K562 (cell line): ENCODE measurements at regions not wholly inside any gene's neighbourhood (a gene's known extent, or its start where the extent isn't known, plus 50 kb on each side); places are given as distances from the start of the nearest gene placed in this dataset.

Experiments used
- ARNT ChIP-seq, 2 experiments: fragments of 450-650 bp; IDR thresholded peaks; 2 replicates each; pipeline ENCODE4 v1.6.1; 2016; ENCODE audit warnings: mild to moderate bottlenecking in 1 of 2
- CBFB ChIP-seq: sonication (generic); formaldehyde crosslinking; IDR thresholded peaks from 2 replicates; pipeline ENCODE4 v1.4.0; 2020; ENCODE audit warnings: mild to moderate bottlenecking, missing genetic modification reagents
- E2F3 ChIP-seq: fragments of 250-450 bp; sonication (Bioruptor Pico); IDR thresholded peaks from 2 replicates; pipeline ENCODE4 v1.4.0; 2020; ENCODE audit warnings: mild to moderate bottlenecking
- HDGF ChIP-seq: fragments of 450-650 bp; IDR thresholded peaks from 2 replicates; pipeline ENCODE4 v1.6.1; 2016
- KDM2B ChIP-seq: fragments of 250-450 bp; sonication (Bioruptor Pico); IDR thresholded peaks from 2 replicates; pipeline ENCODE4 v1.8.0; 2021; ENCODE audit warnings: mild to moderate bottlenecking, moderate library complexity
- POLR2B ChIP-seq: fragments of 450-650 bp; IDR thresholded peaks from 2 replicates; pipeline ENCODE4 v1.6.1; 2018; ENCODE audit warnings: low read depth; ENCODE audit not compliant: partially characterized antibody
- TAF9B ChIP-seq: fragments of 450-650 bp; IDR thresholded peaks from 2 replicates; pipeline ENCODE4 v1.6.1; 2018; ENCODE audit warnings: mild to moderate bottlenecking; ENCODE audit not compliant: partially characterized antibody
- TF ChIP-seq, protein P1 (sequence below): fragments of 450-650 bp; IDR thresholded peaks from 2 replicates; pipeline ENCODE4 v1.6.1; 2016; ENCODE audit warnings: low read depth
- TF ChIP-seq, protein P2 (sequence below): fragments of 250-450 bp; sonication (Bioruptor Pico); IDR thresholded peaks from 2 replicates; pipeline ENCODE4 v1.5.1; 2021; ENCODE audit warnings: mild to moderate bottlenecking
- TF ChIP-seq, protein P3 (sequence below): fragments of 200-800 bp; sonication (Bioruptor generic); IDR thresholded peaks from 2 replicates; pipeline ENCODE4 v1.6.1; 2017; ENCODE audit warnings: missing genetic modification characterization, missing compliant biosample characterization
- TF ChIP-seq, protein P4 (sequence below): fragments of 250-450 bp; sonication (Bioruptor Pico); IDR thresholded peaks from 2 replicates; pipeline ENCODE4 v1.4.0; 2020; ENCODE audit warnings: mild to moderate bottlenecking, moderate library complexity, borderline replicate concordance
- TF ChIP-seq, protein P5 (sequence below): fragments of 450-650 bp; formaldehyde crosslinking; IDR thresholded peaks from 2 replicates; pipeline ENCODE4 v1.4.0; 2020; ENCODE audit warnings: mild to moderate bottlenecking, moderate library complexity

DNA sequence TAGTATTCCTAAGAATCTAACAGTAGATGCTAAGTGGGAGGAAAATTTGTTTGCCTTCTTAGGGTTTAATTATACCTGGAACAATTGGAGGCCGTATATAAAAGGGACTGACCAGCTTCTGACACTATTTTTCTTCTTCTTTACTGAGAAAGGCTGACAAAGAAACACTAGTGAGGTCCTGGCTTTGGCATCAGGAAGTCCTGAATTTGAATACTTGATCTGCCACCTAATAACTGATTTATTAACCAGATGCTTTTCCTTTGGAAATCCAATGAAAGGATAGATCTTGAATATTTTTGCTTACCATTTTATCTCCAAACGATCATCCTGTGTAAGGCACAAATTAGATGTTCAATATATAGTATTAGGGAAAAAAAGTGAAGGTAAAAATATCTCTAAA, 382.5 kb downstream of the CENPW start (continued):
- TF ChIP-seq, protein P1, sequence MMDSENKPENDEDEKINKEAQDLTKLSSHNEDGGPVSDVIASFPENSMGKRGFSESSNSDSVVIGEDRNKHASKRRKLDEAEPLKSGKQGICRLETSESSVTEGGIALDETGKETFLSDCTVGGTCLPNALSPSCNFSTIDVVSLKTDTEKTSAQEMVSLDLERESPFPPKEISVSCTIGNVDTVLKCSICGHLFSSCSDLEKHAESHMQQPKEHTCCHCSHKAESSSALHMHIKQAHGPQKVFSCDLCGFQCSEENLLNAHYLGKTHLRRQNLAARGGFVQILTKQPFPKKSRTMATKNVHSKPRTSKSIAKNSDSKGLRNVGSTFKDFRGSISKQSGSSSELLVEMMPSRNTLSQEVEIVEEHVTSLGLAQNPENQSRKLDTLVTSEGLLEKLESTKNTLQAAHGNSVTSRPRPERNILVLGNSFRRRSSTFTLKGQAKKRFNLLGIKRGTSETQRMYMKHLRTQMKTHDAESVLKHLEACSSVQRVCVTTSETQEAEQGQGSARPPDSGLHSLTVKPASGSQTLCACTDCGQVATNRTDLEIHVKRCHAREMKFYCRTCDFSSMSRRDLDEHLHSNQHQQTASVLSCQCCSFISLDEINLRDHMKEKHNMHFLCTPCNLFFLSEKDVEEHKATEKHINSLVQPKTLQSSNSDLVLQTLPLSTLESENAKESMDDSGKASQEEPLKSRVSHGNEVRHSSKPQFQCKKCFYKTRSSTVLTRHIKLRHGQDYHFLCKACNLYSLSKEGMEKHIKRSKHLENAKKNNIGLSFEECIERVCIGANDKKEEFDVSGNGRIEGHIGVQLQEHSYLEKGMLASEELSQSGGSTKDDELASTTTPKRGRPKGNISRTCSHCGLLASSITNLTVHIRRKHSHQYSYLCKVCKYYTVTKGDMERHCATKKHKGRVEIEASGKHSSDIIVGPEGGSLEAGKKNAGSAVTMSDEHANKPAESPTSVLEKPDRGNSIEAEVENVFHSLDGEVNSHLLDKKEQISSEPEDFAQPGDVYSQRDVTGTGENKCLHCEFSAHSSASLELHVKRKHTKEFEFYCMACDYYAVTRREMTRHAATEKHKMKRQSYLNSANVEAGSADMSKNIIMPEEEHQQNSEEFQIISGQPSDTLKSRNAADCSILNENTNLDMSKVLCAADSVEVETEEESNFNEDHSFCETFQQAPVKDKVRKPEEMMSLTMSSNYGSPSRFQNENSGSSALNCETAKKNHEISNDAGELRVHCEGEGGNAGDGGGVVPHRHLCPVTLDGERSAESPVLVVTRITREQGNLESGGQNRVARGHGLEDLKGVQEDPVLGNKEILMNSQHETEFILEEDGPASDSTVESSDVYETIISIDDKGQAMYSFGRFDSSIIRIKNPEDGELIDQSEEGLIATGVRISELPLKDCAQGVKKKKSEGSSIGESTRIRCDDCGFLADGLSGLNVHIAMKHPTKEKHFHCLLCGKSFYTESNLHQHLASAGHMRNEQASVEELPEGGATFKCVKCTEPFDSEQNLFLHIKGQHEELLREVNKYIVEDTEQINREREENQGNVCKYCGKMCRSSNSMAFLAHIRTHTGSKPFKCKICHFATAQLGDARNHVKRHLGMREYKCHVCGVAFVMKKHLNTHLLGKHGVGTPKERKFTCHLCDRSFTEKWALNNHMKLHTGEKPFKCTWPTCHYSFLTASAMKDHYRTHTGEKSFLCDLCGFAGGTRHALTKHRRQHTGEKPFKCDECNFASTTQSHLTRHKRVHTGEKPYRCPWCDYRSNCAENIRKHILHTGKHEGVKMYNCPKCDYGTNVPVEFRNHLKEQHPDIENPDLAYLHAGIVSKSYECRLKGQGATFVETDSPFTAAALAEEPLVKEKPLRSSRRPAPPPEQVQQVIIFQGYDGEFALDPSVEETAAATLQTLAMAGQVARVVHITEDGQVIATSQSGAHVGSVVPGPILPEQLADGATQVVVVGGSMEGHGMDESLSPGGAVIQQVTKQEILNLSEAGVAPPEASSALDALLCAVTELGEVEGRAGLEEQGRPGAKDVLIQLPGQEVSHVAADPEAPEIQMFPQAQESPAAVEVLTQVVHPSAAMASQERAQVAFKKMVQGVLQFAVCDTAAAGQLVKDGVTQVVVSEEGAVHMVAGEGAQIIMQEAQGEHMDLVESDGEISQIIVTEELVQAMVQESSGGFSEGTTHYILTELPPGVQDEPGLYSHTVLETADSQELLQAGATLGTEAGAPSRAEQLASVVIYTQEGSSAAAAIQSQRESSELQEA, result no peak
- no peak for TF ChIP-seq POLR2B
- TF ChIP-seq CBFB (CRISPR knock-in tag), result no peak
- no peak for TF ChIP-seq TAF9B
- TF ChIP-seq, protein P2, sequence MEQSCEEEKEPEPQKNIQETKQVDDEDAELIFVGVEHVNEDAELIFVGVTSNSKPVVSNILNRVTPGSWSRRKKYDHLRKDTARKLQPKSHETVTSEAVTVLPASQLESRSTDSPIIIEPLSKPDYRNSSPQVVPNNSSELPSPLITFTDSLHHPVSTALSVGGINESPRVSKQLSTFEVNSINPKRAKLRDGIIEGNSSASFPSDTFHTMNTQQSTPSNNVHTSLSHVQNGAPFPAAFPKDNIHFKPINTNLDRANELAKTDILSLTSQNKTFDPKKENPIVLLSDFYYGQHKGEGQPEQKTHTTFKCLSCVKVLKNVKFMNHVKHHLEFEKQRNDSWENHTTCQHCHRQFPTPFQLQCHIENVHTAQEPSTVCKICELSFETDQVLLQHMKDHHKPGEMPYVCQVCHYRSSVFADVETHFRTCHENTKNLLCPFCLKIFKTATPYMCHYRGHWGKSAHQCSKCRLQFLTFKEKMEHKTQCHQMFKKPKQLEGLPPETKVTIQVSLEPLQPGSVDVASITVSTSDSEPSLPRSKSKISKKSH (CRISPR knock-in tag), result no peak
- no peak for TF ChIP-seq ARNT (IDR thresholded peaks at IDR 0.05)
- TF ChIP-seq, protein P3, sequence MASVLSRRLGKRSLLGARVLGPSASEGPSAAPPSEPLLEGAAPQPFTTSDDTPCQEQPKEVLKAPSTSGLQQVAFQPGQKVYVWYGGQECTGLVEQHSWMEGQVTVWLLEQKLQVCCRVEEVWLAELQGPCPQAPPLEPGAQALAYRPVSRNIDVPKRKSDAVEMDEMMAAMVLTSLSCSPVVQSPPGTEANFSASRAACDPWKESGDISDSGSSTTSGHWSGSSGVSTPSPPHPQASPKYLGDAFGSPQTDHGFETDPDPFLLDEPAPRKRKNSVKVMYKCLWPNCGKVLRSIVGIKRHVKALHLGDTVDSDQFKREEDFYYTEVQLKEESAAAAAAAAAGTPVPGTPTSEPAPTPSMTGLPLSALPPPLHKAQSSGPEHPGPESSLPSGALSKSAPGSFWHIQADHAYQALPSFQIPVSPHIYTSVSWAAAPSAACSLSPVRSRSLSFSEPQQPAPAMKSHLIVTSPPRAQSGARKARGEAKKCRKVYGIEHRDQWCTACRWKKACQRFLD (CRISPR knock-in tag), result no peak
- TF ChIP-seq KDM2B (CRISPR knock-in tag), result no peak
- TF ChIP-seq, protein P4, sequence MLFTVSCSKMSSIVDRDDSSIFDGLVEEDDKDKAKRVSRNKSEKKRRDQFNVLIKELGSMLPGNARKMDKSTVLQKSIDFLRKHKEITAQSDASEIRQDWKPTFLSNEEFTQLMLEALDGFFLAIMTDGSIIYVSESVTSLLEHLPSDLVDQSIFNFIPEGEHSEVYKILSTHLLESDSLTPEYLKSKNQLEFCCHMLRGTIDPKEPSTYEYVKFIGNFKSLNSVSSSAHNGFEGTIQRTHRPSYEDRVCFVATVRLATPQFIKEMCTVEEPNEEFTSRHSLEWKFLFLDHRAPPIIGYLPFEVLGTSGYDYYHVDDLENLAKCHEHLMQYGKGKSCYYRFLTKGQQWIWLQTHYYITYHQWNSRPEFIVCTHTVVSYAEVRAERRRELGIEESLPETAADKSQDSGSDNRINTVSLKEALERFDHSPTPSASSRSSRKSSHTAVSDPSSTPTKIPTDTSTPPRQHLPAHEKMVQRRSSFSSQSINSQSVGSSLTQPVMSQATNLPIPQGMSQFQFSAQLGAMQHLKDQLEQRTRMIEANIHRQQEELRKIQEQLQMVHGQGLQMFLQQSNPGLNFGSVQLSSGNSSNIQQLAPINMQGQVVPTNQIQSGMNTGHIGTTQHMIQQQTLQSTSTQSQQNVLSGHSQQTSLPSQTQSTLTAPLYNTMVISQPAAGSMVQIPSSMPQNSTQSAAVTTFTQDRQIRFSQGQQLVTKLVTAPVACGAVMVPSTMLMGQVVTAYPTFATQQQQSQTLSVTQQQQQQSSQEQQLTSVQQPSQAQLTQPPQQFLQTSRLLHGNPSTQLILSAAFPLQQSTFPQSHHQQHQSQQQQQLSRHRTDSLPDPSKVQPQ, result no peak
- TF ChIP-seq, protein P5, sequence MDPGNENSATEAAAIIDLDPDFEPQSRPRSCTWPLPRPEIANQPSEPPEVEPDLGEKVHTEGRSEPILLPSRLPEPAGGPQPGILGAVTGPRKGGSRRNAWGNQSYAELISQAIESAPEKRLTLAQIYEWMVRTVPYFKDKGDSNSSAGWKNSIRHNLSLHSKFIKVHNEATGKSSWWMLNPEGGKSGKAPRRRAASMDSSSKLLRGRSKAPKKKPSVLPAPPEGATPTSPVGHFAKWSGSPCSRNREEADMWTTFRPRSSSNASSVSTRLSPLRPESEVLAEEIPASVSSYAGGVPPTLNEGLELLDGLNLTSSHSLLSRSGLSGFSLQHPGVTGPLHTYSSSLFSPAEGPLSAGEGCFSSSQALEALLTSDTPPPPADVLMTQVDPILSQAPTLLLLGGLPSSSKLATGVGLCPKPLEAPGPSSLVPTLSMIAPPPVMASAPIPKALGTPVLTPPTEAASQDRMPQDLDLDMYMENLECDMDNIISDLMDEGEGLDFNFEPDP (CRISPR knock-in tag), result no peak
- TF ChIP-seq HDGF, result no peak
- no peak for TF ChIP-seq E2F3
